H1 (cell line): ENCODE measurements at regions not wholly inside any gene's neighbourhood (a gene's known extent, or its start where the extent isn't known, plus 50 kb on each side); places are given as distances from the start of the nearest gene placed in this dataset.

Experiments
- CTCF ChIA-PET: fragments of 300-600 bp; sonication (Branson Sonifier 250); formaldehyde crosslinking; loops from one replicate; lab custom pipeline; 2021; ENCODE audit not compliant: partially characterized antibody; lab: Charles Lee
- POLR2A ChIA-PET: fragments of 300-600 bp; sonication (Branson Sonifier 250); formaldehyde crosslinking; loops from one replicate; lab custom pipeline; 2021; ENCODE audit warnings: inconsistent platforms; ENCODE audit not compliant: partially characterized antibody; lab: Charles Lee
- DNase-seq, 2 experiments: peaks; one replicate each; pipeline versions ENCODE4 v3.0.0 to v3.0.0-alpha.2; 2010 to 2022; ENCODE audit warnings: low spot score in 2 of 2, low read depth in 1 of 2, mixed read lengths in 1 of 2
- FAIRE-seq: peaks from 2 replicates; lab custom pipeline; 2011; peaks lifted over from hg19 to GRCh38; lab: Jason Lieb, UNC
- H2AFZ ChIP-seq: 2 replicates; pipeline ENCODE4 v1.8.1; 2012; ENCODE audit warnings: low read length, inconsistent platforms
- H2AK5ac ChIP-seq: 2 replicates; pipeline ENCODE4 v1.6.1; 2013; ENCODE audit warnings: low read depth, low read length
- H2BK120ac ChIP-seq: replicated peaks from 2 replicates; pipeline ENCODE3; 2013; ENCODE audit warnings: low read depth, low read length, inconsistent platforms
- H2BK12ac ChIP-seq: 2 replicates; pipeline ENCODE4 v1.6.1; 2013; ENCODE audit warnings: low read depth, low read length
- H2BK15ac ChIP-seq: 2 replicates; pipeline ENCODE4 v1.6.1; 2013; ENCODE audit warnings: low read length
- H2BK20ac ChIP-seq: 2 replicates; pipeline ENCODE4 v1.6.1; 2013; ENCODE audit warnings: low read length
- H2BK5ac ChIP-seq: 2 replicates; pipeline ENCODE4 v1.6.1; 2013; ENCODE audit warnings: low read depth, low read length
- H3K14ac ChIP-seq: 2 replicates; pipeline ENCODE4 v1.6.1; 2013; ENCODE audit warnings: inconsistent platforms; ENCODE audit not compliant: insufficient read length
- H3K18ac ChIP-seq: 2 replicates; pipeline ENCODE4 v1.6.1; 2013; ENCODE audit warnings: low read length; ENCODE audit errors: extremely low read depth
- H3K23ac ChIP-seq: 2 replicates; pipeline ENCODE4 v1.6.1; 2013; ENCODE audit warnings: inconsistent platforms; ENCODE audit not compliant: insufficient read length
- H3K23me2 ChIP-seq: 2 replicates; pipeline ENCODE4 v1.6.1; 2013; ENCODE audit warnings: low read depth, low read length
- H3K27ac ChIP-seq: 2 replicates; pipeline ENCODE4 v1.6.1; 2011; ENCODE audit warnings: low read depth, low read length, inconsistent platforms
- H3K27me3 ChIP-seq, 4 experiments: replicated peaks in 1 of 4; 1 replicate in 1 of 4; 2 replicates in 3 of 4; pipeline versions ENCODE4 v1.6.1 to v1.8.1; 2011 to 2013; ENCODE audit warnings: low read length in 3 of 4, mild to moderate bottlenecking in 3 of 4, inconsistent platforms in 2 of 4, mixed read lengths in 2 of 4, moderate library complexity in 1 of 4; ENCODE audit not compliant: control insufficient read depth in 3 of 4, insufficient read depth in 3 of 4; ENCODE audit errors: extremely low read depth in 1 of 4
- H3K36me3 ChIP-seq, 4 experiments: 2 replicates each; pipeline versions ENCODE4 v1.6.1 to v1.8.1; 2011 to 2013; ENCODE audit warnings: mild to moderate bottlenecking in 4 of 4, low read length in 3 of 4, moderate library complexity in 2 of 4, control low read depth in 1 of 4, inconsistent platforms in 1 of 4; ENCODE audit not compliant: insufficient read depth in 4 of 4, control insufficient read depth in 2 of 4
- H3K4ac ChIP-seq: replicated peaks from 2 replicates; pipeline ENCODE3; 2013; ENCODE audit warnings: low read length, low read depth, mixed read lengths, inconsistent platforms; ENCODE audit not compliant: insufficient read length
- H3K4me1 ChIP-seq, 4 experiments: replicated peaks in 1 of 4; 1 replicate in 1 of 4; 2 replicates in 3 of 4; pipeline versions ENCODE4 v1.6.1 to v1.8.1; 2011 to 2013; ENCODE audit warnings: low read length in 3 of 4, inconsistent platforms in 2 of 4, mixed read lengths in 1 of 4; ENCODE audit not compliant: insufficient read depth in 4 of 4, control insufficient read depth in 3 of 4
- H3K4me2 ChIP-seq, 2 experiments: 2 replicates each; pipeline versions ENCODE4 v1.6.1 to v1.8.1; 2011 to 2013; ENCODE audit warnings: low read depth in 2 of 2, low read length in 2 of 2, control low read depth in 1 of 2, inconsistent platforms in 1 of 2, mild to moderate bottlenecking in 1 of 2; ENCODE audit not compliant: insufficient read depth in 1 of 2
- H3K4me3 ChIP-seq, 4 experiments: fragments of 200-600, 300-600 bp in 1 of 4; sonication (generic), shearing (Covaris generic), sonication (Bioruptor Twin) in 1 of 4; 2 replicates each; pipeline versions ENCODE4 v1.5.1 to v1.8.1; 2011 to 2016; ENCODE audit warnings: low read length in 4 of 4, low read depth in 3 of 4, control low read depth in 2 of 4, inconsistent platforms in 2 of 4, mild to moderate bottlenecking in 2 of 4, mixed read lengths in 1 of 4, moderate library complexity in 1 of 4; ENCODE audit not compliant: insufficient read depth in 2 of 4; ENCODE audit errors: extremely low read depth in 1 of 4
- H3K56ac ChIP-seq: replicated peaks from 2 replicates; pipeline ENCODE3; 2013; ENCODE audit warnings: low read depth, mild to moderate bottlenecking, mixed read lengths, low read length, inconsistent platforms; ENCODE audit not compliant: insufficient read length
- H3K79me1 ChIP-seq: 2 replicates; pipeline ENCODE4 v1.6.1; 2013; ENCODE audit warnings: low read depth, low read length, control low read depth
- H3K79me2 ChIP-seq, 2 experiments: 2 replicates each; pipeline versions ENCODE4 v1.6.1 to v1.8.1; 2012 to 2013; ENCODE audit warnings: low read length in 2 of 2, mild to moderate bottlenecking in 2 of 2, inconsistent platforms in 1 of 2; ENCODE audit not compliant: insufficient read depth in 2 of 2, control insufficient read depth in 1 of 2
- H3K9ac ChIP-seq, 4 experiments: replicated peaks in 1 of 4; 1 replicate in 1 of 4; 2 replicates in 3 of 4; pipeline versions ENCODE4 v1.6.1 to v1.8.1; 2011 to 2013; ENCODE audit warnings: low read depth in 3 of 4, low read length in 3 of 4, control low read depth in 2 of 4, mild to moderate bottlenecking in 2 of 4, moderate library complexity in 2 of 4, inconsistent platforms in 1 of 4; ENCODE audit errors: extremely low read depth in 1 of 4
- H3K9me3 ChIP-seq, 2 experiments: 2 replicates each; pipeline versions ENCODE4 v1.6.1 to v1.8.1; 2012 to 2013; ENCODE audit warnings: mild to moderate bottlenecking in 2 of 2, moderate library complexity in 2 of 2, control low read depth in 1 of 2, inconsistent platforms in 1 of 2, low read depth in 1 of 2, low read length in 1 of 2, mixed read lengths in 1 of 2; ENCODE audit not compliant: insufficient read depth in 2 of 2
- H4K20me1 ChIP-seq, 2 experiments: replicated peaks in 1 of 2; 2 replicates each; pipeline versions ENCODE3 to v1.8.1; 2011 to 2013; ENCODE audit warnings: inconsistent platforms in 2 of 2, low read length in 2 of 2, mild to moderate bottlenecking in 1 of 2; ENCODE audit not compliant: insufficient read depth in 2 of 2, control insufficient read depth in 1 of 2
- H4K5ac ChIP-seq: 2 replicates; pipeline ENCODE4 v1.6.1; 2013; ENCODE audit warnings: low read length, low read depth, mixed read lengths, inconsistent platforms; ENCODE audit not compliant: insufficient read length
- H4K8ac ChIP-seq: 2 replicates; pipeline ENCODE4 v1.8.0; 2013; ENCODE audit warnings: mild to moderate bottlenecking, moderate library complexity, low read length, inconsistent platforms; ENCODE audit not compliant: insufficient read depth; ENCODE audit errors: extremely low read depth
- H4K91ac ChIP-seq: replicated peaks from 2 replicates; pipeline ENCODE3; 2013; ENCODE audit warnings: low read length, mixed read lengths, inconsistent platforms; ENCODE audit not compliant: insufficient read length
- ASH2L ChIP-seq: fragments of 200-600, 300-600 bp; sonication (generic); IDR thresholded peaks from one replicate; pipeline ENCODE4 v1.7.1; 2017; ENCODE audit warnings: low read length
- ATF2 ChIP-seq: IDR thresholded peaks from 2 replicates; pipeline ENCODE4 v1.6.1; 2012; ENCODE audit warnings: low read length, inconsistent platforms
- NRF1 ChIP-seq: IDR thresholded peaks from 2 replicates; pipeline ENCODE4 v1.6.1; 2011; ENCODE audit warnings: mild to moderate bottlenecking, low read depth, low read length, improper control_type of control experiment
- RNF2 ChIP-seq: fragments of 200-900, 300-1000 bp; sonication (generic); IDR thresholded peaks from 2 replicates; pipeline ENCODE4 v1.7.1; 2016; ENCODE audit warnings: borderline replicate concordance, low read depth, mild to moderate bottlenecking, antibody characterized with exemption, low read length; ENCODE audit not compliant: poor library complexity, severe bottlenecking; ENCODE audit errors: missing control alignments
- SP4 ChIP-seq: IDR thresholded peaks from 2 replicates; pipeline ENCODE4 v1.6.1; 2012; ENCODE audit warnings: low read length, inconsistent platforms
- TCF12 ChIP-seq: IDR thresholded peaks from 2 replicates; pipeline ENCODE4 v1.6.1; 2011; ENCODE audit warnings: low read depth, mild to moderate bottlenecking, low read length
- WGBS, 2 experiments: shearing (Covaris generic) in 1 of 2; methylation state at CpG; one replicate each; pipeline versions ENCODE4 v1.1.6 to v1.1.7; 2013 to 2015; ENCODE audit warnings: low lambda C conversion rate in 2 of 2, mixed read lengths in 2 of 2, inconsistent platforms in 1 of 2, low coverage in 1 of 2, missing lambda C conversion rate in 1 of 2; ENCODE audit not compliant: insufficient replicate concordance in 2 of 2, insufficient coverage in 1 of 2, insufficient read length in 1 of 2; ENCODE audit errors: extremely low coverage in 1 of 2, missing lambda C conversion rate in 1 of 2; 5-methylcytosine and 5-hydroxymethylcytosine counted together

GRCh38 chr7:89928451-89928850, 225.8 kb upstream of the STEAP1 start:
- H3K36me3 ChIP-seq, result no peaks in the 10 kb centered on the region
- no peak overlapping the region for H3K23ac ChIP-seq
- H2BK120ac ChIP-seq, result no peak overlapping the region
- H2AFZ ChIP-seq, result no peak overlapping the region
- H3K27ac ChIP-seq, result no peak overlapping the region
- no peak overlapping the region for H3K9ac ChIP-seq
- CTCF ChIA-PET, result interaction anchor here (1.0 kb wide), 1 partner anchor 26 kb away, joined by 3 read pairs; no protein-coding TSS in a partner anchor
- FAIRE-seq (no peak), DNase-seq (no peak)
- H3K23me2 ChIP-seq, result no peaks in the 10 kb centered on the region
- no peak overlapping the region for H3K4ac ChIP-seq
- H2BK5ac ChIP-seq, result no peak overlapping the region
- no peak overlapping the region for H4K91ac ChIP-seq
- TF ChIP-seq ASH2L (no peak), RNF2 (no peak), SP4 (no peak), TCF12 (no peak), NRF1 (no peak), ATF2 (no peak)
- no peaks in the 10 kb centered on the region for H3K9me3 ChIP-seq
- H3K4me1 ChIP-seq, result no peaks in the 10 kb centered on the region
- 95% methylated on average over 1 of the region's 1 CpG; no CpG with 5 or more reads in 1 of the 2 experiments for WGBS, 2 experiments
- no peaks in the 10 kb centered on the region for H3K79me1 ChIP-seq
- no peaks in the 10 kb centered on the region for H3K79me2 ChIP-seq
- H3K18ac ChIP-seq, result no peak overlapping the region
- H4K8ac ChIP-seq, result no peak overlapping the region
- H3K14ac ChIP-seq, result no peak overlapping the region
- no peak overlapping the region for H4K5ac ChIP-seq
- H2BK12ac ChIP-seq, result no peak overlapping the region
- H3K27me3 ChIP-seq, result no peaks in the 10 kb centered on the region
- no peak overlapping the region for H2BK15ac ChIP-seq
- H3K56ac ChIP-seq, result no peak overlapping the region
- no peak overlapping the region for H3K4me2 ChIP-seq
- H3K4me3 ChIP-seq, result no peak overlapping the region
- H2BK20ac ChIP-seq, result no peak overlapping the region
- no peak overlapping the region for H2AK5ac ChIP-seq
- H4K20me1 ChIP-seq, result no peaks in the 10 kb centered on the region
- POLR2A ChIA-PET, result no interaction called here
